AG04450 (cell line): ENCODE measurements at regions not wholly inside any gene's neighbourhood (a gene's known extent, or its start where the extent isn't known, plus 50 kb on each side); places are given as distances from the start of the nearest gene placed in this dataset.

Experiments used
- CTCF ChIA-PET: fragments of 300-600, 350-600 bp; formaldehyde crosslinking; extraction: SDS; loops from one replicate; lab custom pipeline; 2022; ENCODE audit warnings: antibody characterized with exemption, inconsistent platforms; lab: Charles Lee
- POLR2A ChIA-PET: fragments of 350-600 bp; formaldehyde crosslinking; extraction: SDS; loops from one replicate; lab custom pipeline; 2021; ENCODE audit warnings: antibody characterized with exemption, inconsistent platforms; lab: Yijun Ruan, JAX
- DNase-seq: peaks from one replicate; pipeline ENCODE4 v3.0.0-alpha.2; 2011; ENCODE audit warnings: low read depth, low spot score
- H3K27ac ChIP-seq: one replicate; pipeline ENCODE4 v1.5.1; 2012; ENCODE audit warnings: low read depth, low read length, control low read depth
- H3K27me3 ChIP-seq: one replicate; pipeline ENCODE4 v1.6.0; 2012; ENCODE audit warnings: low read length; ENCODE audit not compliant: control insufficient read depth, insufficient read depth
- H3K4me3 ChIP-seq: 2 replicates; pipeline ENCODE4 v1.5.1; 2011; ENCODE audit warnings: mild to moderate bottlenecking, low read depth, low read length, control low read depth
- H3K9me3 ChIP-seq: 2 replicates; pipeline ENCODE4 v1.5.1; 2012; ENCODE audit warnings: low read length; ENCODE audit not compliant: control insufficient read depth, insufficient read depth
- CTCF ChIP-seq: IDR thresholded peaks from 2 replicates; pipeline ENCODE4 v1.5.1; 2011; ENCODE audit warnings: low read depth, low read length, control low read depth, inconsistent platforms

GRCh38 chr9:81037889-81038288 lies 651.5 kb downstream of the TLE1 start:
- H3K27ac ChIP-seq, result no peak overlapping the region
- CTCF ChIA-PET, result no interaction called here
- H3K4me3 ChIP-seq, result no peak overlapping the region
- no peak for DNase-seq
- H3K9me3 ChIP-seq, result no peaks in the 10 kb centered on the region
- TF ChIP-seq CTCF, result no peak
- H3K27me3 ChIP-seq, result no peaks in the 10 kb centered on the region
- POLR2A ChIA-PET, result no interaction called here

- CTCF ChIA-PET, result no interaction called here
- no peak for TF ChIP-seq CTCF
- DNase-seq, result no peak
- no peak overlapping the region for H3K27ac ChIP-seq
- H3K9me3 ChIP-seq, result no peaks in the 10 kb centered on the region
- POLR2A ChIA-PET, result no interaction called here
- no peaks in the 10 kb centered on the region for H3K27me3 ChIP-seq
- no peak overlapping the region for H3K4me3 ChIP-seq
Measured at GRCh38 chr9:81035601-81036000, 653.7 kb downstream of the TLE1 start.

- Histone ChIP-seq H3K9me3 (no peaks in the 10 kb centered on the region), H3K27ac (no peak overlapping the region), H3K4me3 (no peak overlapping the region), H3K27me3 (no peaks in the 10 kb centered on the region)
- ChIA-PET CTCF (interaction anchor here (1.3 kb wide), 1 partner anchor 1571 kb away, joined by 3 read pairs; no protein-coding TSS in a partner anchor), POLR2A (no interaction called here)
- no peak for TF ChIP-seq CTCF
- no peak for DNase-seq
Measured at GRCh38 chr9:81035171-81035570, 654.2 kb downstream of the TLE1 start.

GRCh38 chr9:81032831-81033230 lies 656.5 kb downstream of the TLE1 start:
- Histone ChIP-seq H3K9me3 (no peaks in the 10 kb centered on the region), H3K27me3 (no peaks in the 10 kb centered on the region), H3K27ac (no peak overlapping the region), H3K4me3 (no peak overlapping the region)
- CTCF ChIA-PET, result no interaction called here
- no peak for DNase-seq
- POLR2A ChIA-PET, result no interaction called here
- TF ChIP-seq CTCF, result no peak

- Histone ChIP-seq H3K27me3 (no peaks in the 10 kb centered on the region), H3K4me3 (no peak overlapping the region), H3K27ac (peak overlapping the region; percentile 47), H3K9me3 (no peaks in the 10 kb centered on the region)
- no peak for TF ChIP-seq CTCF
- POLR2A ChIA-PET, result no interaction called here
- peak; percentile 64 for DNase-seq
- CTCF ChIA-PET, result no interaction called here
Measured at GRCh38 chr9:81032030-81032572, 657.2 kb downstream of the TLE1 start.
